GM06990 (cell line): ENCODE measurements at regions not wholly inside any gene's neighbourhood (a gene's known extent, or its start where the extent isn't known, plus 50 kb on each side); places are given as distances from the start of the nearest gene placed in this dataset.

ENCODE experiments used
- DNase-seq: peaks from one replicate; pipeline ENCODE4 v3.0.0-alpha.2; 2011; ENCODE audit not compliant: insufficient read length; ENCODE audit errors: extremely low read depth
- H3K27me3 ChIP-seq: replicated peaks from 2 replicates; pipeline ENCODE4 v1.6.0; 2011; ENCODE audit warnings: low read length; ENCODE audit not compliant: control insufficient read depth, insufficient read depth
- H3K36me3 ChIP-seq: 2 replicates; pipeline ENCODE4 v1.5.1; 2011; ENCODE audit warnings: low read length; ENCODE audit not compliant: control insufficient read depth, insufficient read depth
- H3K4me3 ChIP-seq: replicated peaks from 2 replicates; pipeline ENCODE4 v1.5.1; 2011; ENCODE audit warnings: low read depth, mild to moderate bottlenecking, control low read depth, low read length
- TF ChIP-seq, protein P1 (sequence below): IDR thresholded peaks from 2 replicates; pipeline ENCODE4 v1.5.1; 2011; ENCODE audit warnings: low read length, control low read depth, mild to moderate bottlenecking, inconsistent platforms; ENCODE audit not compliant: insufficient read depth, poor library complexity, severe bottlenecking

DNA sequence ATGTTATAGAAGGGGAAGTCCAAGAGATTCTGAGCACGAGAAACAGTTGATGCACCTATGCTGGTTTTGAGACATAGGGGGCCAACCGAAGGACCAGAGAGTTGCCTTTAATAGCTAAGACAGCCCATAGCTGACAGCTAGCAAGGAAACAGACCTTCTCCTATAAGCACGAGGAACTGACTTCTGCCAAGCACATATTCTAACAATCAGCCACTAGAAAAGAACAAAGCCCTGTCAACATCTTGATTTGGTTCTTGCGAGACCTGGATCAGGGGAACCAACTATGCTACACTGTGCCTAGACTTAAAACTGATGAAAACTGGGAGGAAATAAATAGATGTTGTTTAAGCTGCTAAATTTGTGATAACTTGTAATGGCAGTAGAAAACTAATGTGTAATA lies 785.6 kb downstream of the TMTC2 start:
- Histone ChIP-seq H3K4me3 (no peak overlapping the region), H3K36me3 (no peaks in the 10 kb centered on the region), H3K27me3 (no peaks in the 10 kb centered on the region)
- DNase-seq, result no peak
- TF ChIP-seq, protein P1, sequence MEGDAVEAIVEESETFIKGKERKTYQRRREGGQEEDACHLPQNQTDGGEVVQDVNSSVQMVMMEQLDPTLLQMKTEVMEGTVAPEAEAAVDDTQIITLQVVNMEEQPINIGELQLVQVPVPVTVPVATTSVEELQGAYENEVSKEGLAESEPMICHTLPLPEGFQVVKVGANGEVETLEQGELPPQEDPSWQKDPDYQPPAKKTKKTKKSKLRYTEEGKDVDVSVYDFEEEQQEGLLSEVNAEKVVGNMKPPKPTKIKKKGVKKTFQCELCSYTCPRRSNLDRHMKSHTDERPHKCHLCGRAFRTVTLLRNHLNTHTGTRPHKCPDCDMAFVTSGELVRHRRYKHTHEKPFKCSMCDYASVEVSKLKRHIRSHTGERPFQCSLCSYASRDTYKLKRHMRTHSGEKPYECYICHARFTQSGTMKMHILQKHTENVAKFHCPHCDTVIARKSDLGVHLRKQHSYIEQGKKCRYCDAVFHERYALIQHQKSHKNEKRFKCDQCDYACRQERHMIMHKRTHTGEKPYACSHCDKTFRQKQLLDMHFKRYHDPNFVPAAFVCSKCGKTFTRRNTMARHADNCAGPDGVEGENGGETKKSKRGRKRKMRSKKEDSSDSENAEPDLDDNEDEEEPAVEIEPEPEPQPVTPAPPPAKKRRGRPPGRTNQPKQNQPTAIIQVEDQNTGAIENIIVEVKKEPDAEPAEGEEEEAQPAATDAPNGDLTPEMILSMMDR, result no peak

DNA sequence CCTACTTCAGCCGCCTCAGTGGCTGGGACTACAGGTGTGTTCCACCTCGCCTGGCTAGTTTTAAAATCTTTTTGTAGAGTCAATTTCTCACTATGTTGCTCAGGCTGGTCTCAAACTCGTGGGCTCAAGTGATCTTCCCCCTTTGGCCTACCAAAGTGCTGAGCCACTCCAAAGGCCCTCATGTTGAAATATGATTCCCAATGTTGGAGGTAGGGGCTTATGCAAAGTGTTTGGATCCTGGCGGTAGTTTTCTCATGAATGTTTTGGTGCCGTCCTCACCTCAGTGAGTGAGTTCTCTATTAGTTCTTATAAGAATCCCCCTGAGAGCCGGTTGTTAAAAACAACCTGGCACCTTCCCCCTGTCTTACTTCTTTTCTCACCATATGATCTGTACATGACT lies 784.6 kb downstream of the TMTC2 start:
- Histone ChIP-seq H3K36me3 (no peaks in the 10 kb centered on the region), H3K27me3 (no peaks in the 10 kb centered on the region), H3K4me3 (no peak overlapping the region)
- DNase-seq, result no peak
- TF ChIP-seq, protein P1, result no peak

DNA sequence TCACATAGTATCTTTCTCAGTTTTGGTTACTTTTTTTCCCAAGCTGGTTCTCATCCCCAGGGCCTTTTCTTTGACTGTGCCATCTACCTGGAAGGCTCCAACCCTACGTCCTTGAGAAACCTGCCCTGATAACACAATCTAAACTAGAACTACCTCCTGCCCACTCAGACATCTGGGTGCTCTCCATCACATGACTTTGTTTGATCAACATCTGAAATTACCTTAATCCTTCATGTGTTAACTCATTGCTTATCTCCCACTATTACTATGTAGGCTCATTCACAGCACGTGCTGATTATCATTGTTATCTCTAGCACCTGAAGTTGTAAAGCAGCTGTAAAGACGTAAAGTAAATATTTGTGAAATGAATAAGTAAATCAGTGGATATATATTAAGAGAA lies 784.0 kb downstream of the TMTC2 start:
- no peak overlapping the region for H3K4me3 ChIP-seq
- no peak for DNase-seq
- H3K27me3 ChIP-seq, result no peaks in the 10 kb centered on the region
- TF ChIP-seq, protein P1, result no peak
- no peaks in the 10 kb centered on the region for H3K36me3 ChIP-seq

DNA sequence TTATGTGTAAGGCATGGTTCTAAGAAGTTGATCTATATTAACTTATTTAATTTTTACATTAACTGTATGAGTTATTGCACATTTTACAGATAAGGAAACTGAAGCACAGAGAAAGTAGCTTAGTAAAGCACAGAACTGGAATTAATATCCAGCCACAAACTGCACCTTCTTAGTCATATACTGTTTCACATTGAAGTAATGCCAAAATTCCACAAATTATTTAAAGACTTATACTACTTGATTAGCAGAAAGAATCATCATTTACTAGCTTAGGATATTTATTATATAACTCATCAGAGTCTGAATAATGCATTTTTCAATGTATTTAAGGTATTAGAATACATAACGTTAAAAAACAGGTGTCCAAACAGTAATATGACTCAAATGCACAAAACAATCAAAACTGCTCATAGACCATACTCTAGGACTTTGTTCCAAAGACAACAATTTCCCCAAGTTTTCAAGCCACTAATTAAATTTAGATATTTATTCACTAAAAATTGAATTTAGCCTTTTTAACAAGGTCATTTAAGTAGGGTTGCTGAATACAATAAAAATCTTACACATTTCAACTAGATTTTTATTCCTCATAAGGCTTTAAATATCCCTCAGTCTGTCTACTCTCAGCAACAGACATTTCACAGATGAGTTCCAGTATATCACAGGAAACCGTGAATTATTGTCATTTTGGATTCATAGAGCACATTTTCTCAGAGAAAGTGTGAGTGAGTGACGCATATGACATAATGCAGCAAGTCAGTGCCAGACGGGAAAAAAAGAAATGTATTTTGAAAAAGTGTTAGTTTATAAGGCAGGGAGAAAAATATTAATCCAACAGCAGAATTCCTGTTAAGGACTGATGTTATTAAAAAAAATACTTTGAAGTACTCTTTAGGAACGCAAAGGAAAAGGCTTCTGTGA lies 782.5 kb downstream of the TMTC2 start:
- TF ChIP-seq, protein P1, result no peak
- Histone ChIP-seq H3K36me3 (no peaks in the 10 kb centered on the region), H3K4me3 (no peak overlapping the region), H3K27me3 (no peaks in the 10 kb centered on the region)
- DNase-seq, result no peak

DNA sequence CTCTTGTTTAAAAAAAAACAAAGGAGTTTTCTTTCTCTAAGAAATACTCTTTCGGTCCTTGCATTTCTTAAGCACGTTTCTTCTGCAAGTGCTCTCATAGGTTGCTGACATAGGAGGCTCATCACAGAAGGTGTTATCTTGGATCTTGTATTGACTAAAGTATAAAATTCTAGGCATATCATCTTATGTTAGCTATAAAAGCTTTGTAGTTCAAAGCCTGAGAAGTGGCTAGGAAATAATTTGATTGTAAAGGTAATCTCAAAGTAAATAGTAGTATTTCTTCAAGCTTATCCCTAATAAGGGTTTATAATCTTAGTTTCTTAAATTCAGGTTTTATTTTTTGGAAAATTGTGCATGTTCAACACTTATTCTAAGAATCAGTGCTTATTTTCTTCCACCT lies 778.9 kb downstream of the TMTC2 start:
- Histone ChIP-seq H3K36me3 (no peaks in the 10 kb centered on the region), H3K27me3 (no peaks in the 10 kb centered on the region), H3K4me3 (no peak overlapping the region)
- TF ChIP-seq, protein P1, result no peak
- no peak for DNase-seq
